Hepatocyte (in vitro differentiated cells): ENCODE measurements at regions not wholly inside any gene's neighbourhood (a gene's known extent, or its start where the extent isn't known, plus 50 kb on each side); places are given as distances from the start of the nearest gene placed in this dataset.

Experiments used
- CTCF ChIP-seq: fragments of 200-600 bp; sonication (generic); IDR thresholded peaks from 2 replicates; pipeline ENCODE4 v1.5.1; 2016; ENCODE audit warnings: antibody characterized with exemption, mild to moderate bottlenecking; ENCODE audit not compliant: poor library complexity
- EZH2 ChIP-seq: fragments of 200-600 bp; sonication (generic); IDR thresholded peaks from 2 replicates; pipeline ENCODE4 v1.6.1; 2016; ENCODE audit warnings: antibody characterized with exemption, mild to moderate bottlenecking, borderline replicate concordance

GRCh38 chr4:154005171-154005520, 216.3 kb upstream of the SFRP2 start:
- TF ChIP-seq CTCF: no peak
- TF ChIP-seq EZH2: no peak
